Keratinocyte (primary cell): ENCODE measurements at regions not wholly inside any gene's neighbourhood (a gene's known extent, or its start where the extent isn't known, plus 50 kb on each side); places are given as distances from the start of the nearest gene placed in this dataset.

Experiments used
- DNase-seq: peaks from one replicate; pipeline ENCODE4 v3.0.0-alpha.2; 2011; ENCODE audit warnings: low read depth, missing footprints, low spot score
- FAIRE-seq: peaks from 2 replicates; lab custom pipeline; 2011; peaks lifted over from hg19 to GRCh38; lab: Jason Lieb, UNC
- H2AFZ ChIP-seq: 2 replicates; pipeline ENCODE4 v1.6.0; 2012; ENCODE audit warnings: low read length, control low read depth, inconsistent platforms; ENCODE audit not compliant: control insufficient read depth
- H3K27ac ChIP-seq: 2 replicates; pipeline ENCODE4 v1.5.1; 2011; ENCODE audit warnings: low read length; ENCODE audit not compliant: control insufficient read depth, insufficient read depth
- H3K27me3 ChIP-seq: 3 replicates; pipeline ENCODE4 v1.6.0; 2011; ENCODE audit warnings: low read length; ENCODE audit not compliant: control insufficient read depth, insufficient read depth; ENCODE audit errors: extremely low read depth
- H3K36me3 ChIP-seq, 2 experiments: 2 replicates in 1 of 2; 3 replicates in 1 of 2; pipeline ENCODE4 v1.5.1; 2011; ENCODE audit warnings: low read length in 2 of 2, mild to moderate bottlenecking in 1 of 2; ENCODE audit not compliant: control insufficient read depth in 2 of 2, insufficient read depth in 2 of 2; ENCODE audit errors: extremely low read depth in 1 of 2
- H3K4me1 ChIP-seq: 3 replicates; pipeline ENCODE4 v1.5.1; 2011; ENCODE audit warnings: low read length; ENCODE audit not compliant: control insufficient read depth, insufficient read depth; ENCODE audit errors: extremely low read depth
- H3K4me2 ChIP-seq: 3 replicates; pipeline ENCODE4 v1.6.0; 2011; ENCODE audit warnings: low read depth, low read length; ENCODE audit not compliant: control insufficient read depth, insufficient read depth; ENCODE audit errors: extremely low read depth
- H3K4me3 ChIP-seq, 3 experiments: fragments of 200-600 bp in 1 of 3; sonication (generic) in 1 of 3; 2 replicates in 2 of 3; 3 replicates in 1 of 3; pipeline ENCODE4 v1.5.1; 2011 to 2016; ENCODE audit warnings: low read length in 3 of 3, mild to moderate bottlenecking in 3 of 3, control low read depth in 2 of 3, inconsistent platforms in 1 of 3, low read depth in 1 of 3, mixed read lengths in 1 of 3, mixed run types in 1 of 3, moderate library complexity in 1 of 3; ENCODE audit not compliant: control insufficient read depth in 2 of 3, insufficient read depth in 2 of 3; ENCODE audit errors: extremely low read depth in 1 of 3
- H3K79me2 ChIP-seq: 2 replicates; pipeline ENCODE4 v1.6.0; 2012; ENCODE audit warnings: low read length; ENCODE audit not compliant: control insufficient read depth, insufficient read depth
- H3K9ac ChIP-seq: 3 replicates; pipeline ENCODE4 v1.6.0; 2011; ENCODE audit warnings: low read length; ENCODE audit not compliant: control insufficient read depth, insufficient read depth; ENCODE audit errors: extremely low read depth
- H3K9me1 ChIP-seq: 3 replicates; pipeline ENCODE4 v1.6.0; 2011; ENCODE audit warnings: low read length; ENCODE audit not compliant: control insufficient read depth, insufficient read depth; ENCODE audit errors: extremely low read depth
- H3K9me3 ChIP-seq: 2 replicates; pipeline ENCODE4 v1.5.1; 2012; ENCODE audit warnings: low read depth, low read length; ENCODE audit not compliant: control insufficient read depth
- H4K20me1 ChIP-seq: 3 replicates; pipeline ENCODE4 v1.6.0; 2011; ENCODE audit warnings: low read length; ENCODE audit not compliant: control insufficient read depth, insufficient read depth; ENCODE audit errors: extremely low read depth
- CTCF ChIP-seq, 3 experiments: IDR thresholded peaks in 1 of 3; conservative IDR thresholded peaks in 1 of 3; optimal IDR thresholded peaks in 1 of 3; 2 replicates in 2 of 3; 3 replicates in 1 of 3; pipeline versions ENCODE3 to v1.5.1; 2011; ENCODE audit warnings: low read length in 3 of 3, mild to moderate bottlenecking in 3 of 3, moderate library complexity in 2 of 3, control low read depth in 1 of 3, inconsistent platforms in 1 of 3; ENCODE audit not compliant: insufficient read depth in 2 of 3; ENCODE audit errors: extremely low read depth in 1 of 3
- EZH2 ChIP-seq: IDR thresholded peaks from one replicate; pipeline ENCODE4 v1.6.1; 2012; ENCODE audit warnings: inconsistent platforms, mild to moderate bottlenecking, low read length, moderate library complexity
- dilution Hi-C: fragments of 300-500 bp; cut with MboI; formaldehyde crosslinking; loops from one replicate; pipeline ENCODE4 v1.7.0; 2020; ENCODE audit warnings: low sequenced_read_pairs; ENCODE audit not compliant: extremely low pct_ligation_motif_present

- H3K79me2 ChIP-seq = no peaks in the 10 kb centered on the region
- H3K36me3 ChIP-seq = no peaks in the 10 kb centered on the region
- no peak for DNase-seq
- H3K4me2 ChIP-seq = no peak overlapping the region
- H3K9me3 ChIP-seq = no peaks in the 10 kb centered on the region
- H4K20me1 ChIP-seq = no peaks in the 10 kb centered on the region
- H3K27ac ChIP-seq = no peak overlapping the region
- no peaks in the 10 kb centered on the region for H3K4me1 ChIP-seq
- H3K4me3 ChIP-seq = no peak overlapping the region
- no peaks in the 10 kb centered on the region for H3K27me3 ChIP-seq
- dilution Hi-C loops = no loop called here
- FAIRE-seq = no peak
- no peak overlapping the region for H2AFZ ChIP-seq
- no peak for TF ChIP-seq EZH2
- peak in 2 of 3 experiments; percentile 6 to 10 for TF ChIP-seq CTCF (optimal IDR thresholded peaks at IDR 0.05 in 1 of 3, IDR thresholded peaks at IDR 0.05 in 1 of 3, conservative IDR thresholded peaks at IDR 0.05 in 1 of 3; ENCODE audit: extremely low read depth in 1 of 3, insufficient read depth in 2 of 3, low read length in 3 of 3)
- no peaks in the 10 kb centered on the region for H3K9me1 ChIP-seq
- no peak overlapping the region for H3K9ac ChIP-seq
These were observed 90.8 kb downstream of the DNAJB9 start for GRCh38 chr7:108660465-108660864.

GRCh38 chr7:108662783-108663362 lies 93.2 kb downstream of the DNAJB9 start:
- no peak overlapping the region for H3K4me3 ChIP-seq
- no peak for TF ChIP-seq EZH2
- no peak for TF ChIP-seq CTCF (optimal IDR thresholded peaks at IDR 0.05 in 1 of 3, IDR thresholded peaks at IDR 0.05 in 1 of 3, conservative IDR thresholded peaks at IDR 0.05 in 1 of 3; ENCODE audit: extremely low read depth in 1 of 3, insufficient read depth in 2 of 3, low read length in 3 of 3)
- H3K9ac ChIP-seq = no peak overlapping the region
- H3K9me3 ChIP-seq = no peaks in the 10 kb centered on the region
- no peaks in the 10 kb centered on the region for H3K9me1 ChIP-seq
- no peaks in the 10 kb centered on the region for H3K79me2 ChIP-seq
- H2AFZ ChIP-seq = no peak overlapping the region
- no peaks in the 10 kb centered on the region for H3K27me3 ChIP-seq
- no peak overlapping the region for H3K4me2 ChIP-seq
- DNase-seq (no peak), FAIRE-seq (no peak)
- no peak overlapping the region for H3K27ac ChIP-seq
- no peaks in the 10 kb centered on the region for H3K36me3 ChIP-seq
- H4K20me1 ChIP-seq = no peaks in the 10 kb centered on the region
- no peaks in the 10 kb centered on the region for H3K4me1 ChIP-seq
- dilution Hi-C loops = no loop called here
